Effector memory CD4-positive, alpha-beta T cell (primary cell): ENCODE measurements at regions not wholly inside any gene's neighbourhood (a gene's known extent, or its start where the extent isn't known, plus 50 kb on each side); places are given as distances from the start of the nearest gene placed in this dataset.

ENCODE experiments used
- DNase-seq, 3 donors: peaks; one replicate each; pipeline ENCODE4 v3.0.0-alpha.2; 2020
- H3K27ac ChIP-seq: 2 replicates; pipeline ENCODE4 v1.7.0; 2013; ENCODE audit warnings: mild to moderate bottlenecking, low read length, moderate library complexity; ENCODE audit not compliant: insufficient read depth, poor library complexity, severe bottlenecking
- H3K27me3 ChIP-seq: replicated peaks from 2 replicates; pipeline ENCODE4 v1.7.0; 2013; ENCODE audit warnings: mild to moderate bottlenecking, low read length; ENCODE audit not compliant: insufficient read depth, control insufficient read depth, poor library complexity, severe bottlenecking
- H3K36me3 ChIP-seq: 2 replicates; pipeline ENCODE4 v1.7.0; 2013; ENCODE audit warnings: mild to moderate bottlenecking, low read length, moderate library complexity; ENCODE audit not compliant: control insufficient read depth, insufficient read depth
- H3K4me1 ChIP-seq: 2 replicates; pipeline ENCODE4 v1.7.0; 2013; ENCODE audit warnings: low read length, mild to moderate bottlenecking; ENCODE audit not compliant: control insufficient read depth, insufficient read depth, poor library complexity, severe bottlenecking
- H3K4me3 ChIP-seq: 2 replicates; pipeline ENCODE4 v1.7.0; 2013; ENCODE audit warnings: low read length, low read depth, mild to moderate bottlenecking; ENCODE audit not compliant: insufficient read depth, poor library complexity, severe bottlenecking
- H3K9me3 ChIP-seq: 2 replicates; pipeline ENCODE4 v1.7.0; 2013; ENCODE audit warnings: mild to moderate bottlenecking, low read length, moderate library complexity; ENCODE audit not compliant: control insufficient read depth

GRCh38 chr11:70702040-70702648, 303.8 kb downstream of the CTTN start:
- Histone ChIP-seq H3K9me3 (no peaks in the 10 kb centered on the region), H3K4me3 (no peak overlapping the region), H3K4me1 (no peaks in the 10 kb centered on the region), H3K36me3 (no peaks in the 10 kb centered on the region), H3K27ac (no peak overlapping the region), H3K27me3 (no peaks in the 10 kb centered on the region)
- no peak for DNase-seq

- Histone ChIP-seq H3K9me3 (no peaks in the 10 kb centered on the region), H3K36me3 (no peaks in the 10 kb centered on the region), H3K4me3 (no peak overlapping the region)
Measured at GRCh38 chr11:70703141-70704064, 305.1 kb downstream of the CTTN start.

GRCh38 chr11:70705097-70705496, 306.8 kb downstream of the CTTN start:
- DNase-seq: no peak
- H3K36me3 ChIP-seq: no peaks in the 10 kb centered on the region
- H3K27ac ChIP-seq: no peak overlapping the region
- H3K27me3 ChIP-seq: no peaks in the 10 kb centered on the region
- no peaks in the 10 kb centered on the region for H3K9me3 ChIP-seq
- no peak overlapping the region for H3K4me3 ChIP-seq
- H3K4me1 ChIP-seq: no peaks in the 10 kb centered on the region

More at GRCh38 chr11:70703141-70704064, 305.1 kb downstream of the CTTN start:
- no peaks in the 10 kb centered on the region for H3K27me3 ChIP-seq
- no peak overlapping the region for H3K27ac ChIP-seq
- H3K4me1 ChIP-seq: no peaks in the 10 kb centered on the region
- DNase-seq: no peak

- no peaks in the 10 kb centered on the region for H3K27me3 ChIP-seq
- no peaks in the 10 kb centered on the region for H3K36me3 ChIP-seq
- no peak for DNase-seq
- no peak overlapping the region for H3K27ac ChIP-seq
- no peaks in the 10 kb centered on the region for H3K4me1 ChIP-seq
- H3K9me3 ChIP-seq: no peaks in the 10 kb centered on the region
- H3K4me3 ChIP-seq: no peak overlapping the region
Measured at GRCh38 chr11:70705930-70706329, 307.6 kb downstream of the CTTN start.

GRCh38 chr11:70707821-70708220, 309.5 kb downstream of the CTTN start:
- Histone ChIP-seq H3K9me3 (no peaks in the 10 kb centered on the region), H3K27me3 (no peaks in the 10 kb centered on the region), H3K36me3 (no peaks in the 10 kb centered on the region), H3K4me1 (no peaks in the 10 kb centered on the region), H3K4me3 (no peak overlapping the region), H3K27ac (no peak overlapping the region)
- no peak for DNase-seq

- H3K4me3 ChIP-seq: no peak overlapping the region
- no peaks in the 10 kb centered on the region for H3K27me3 ChIP-seq
- H3K9me3 ChIP-seq: no peaks in the 10 kb centered on the region
- H3K4me1 ChIP-seq: no peaks in the 10 kb centered on the region
- H3K36me3 ChIP-seq: no peaks in the 10 kb centered on the region
- DNase-seq: no peak
- no peak overlapping the region for H3K27ac ChIP-seq
Measured at GRCh38 chr11:70709596-70709995, 311.3 kb downstream of the CTTN start.

- no peaks in the 10 kb centered on the region for H3K9me3 ChIP-seq
- no peak for DNase-seq
- H3K4me3 ChIP-seq: no peak overlapping the region
- no peaks in the 10 kb centered on the region for H3K4me1 ChIP-seq
- H3K27me3 ChIP-seq: no peaks in the 10 kb centered on the region
- no peaks in the 10 kb centered on the region for H3K36me3 ChIP-seq
- no peak overlapping the region for H3K27ac ChIP-seq
Measured at GRCh38 chr11:70710192-70710591, 311.9 kb downstream of the CTTN start.

- H3K4me3 ChIP-seq: no peak overlapping the region
- H3K4me1 ChIP-seq: no peaks in the 10 kb centered on the region
- no peaks in the 10 kb centered on the region for H3K27me3 ChIP-seq
- H3K36me3 ChIP-seq: no peaks in the 10 kb centered on the region
- H3K27ac ChIP-seq: no peak overlapping the region
- no peak for DNase-seq
- no peaks in the 10 kb centered on the region for H3K9me3 ChIP-seq
Measured at GRCh38 chr11:70710601-70711000, 312.3 kb downstream of the CTTN start.

- Histone ChIP-seq H3K27ac (no peak overlapping the region), H3K36me3 (no peaks in the 10 kb centered on the region), H3K27me3 (no peaks in the 10 kb centered on the region), H3K9me3 (no peaks in the 10 kb centered on the region), H3K4me3 (no peak overlapping the region), H3K4me1 (no peaks in the 10 kb centered on the region)
- no peak for DNase-seq
Measured at GRCh38 chr11:70711095-70711910, 313.0 kb downstream of the CTTN start.

GRCh38 chr11:70711911-70712185, 313.5 kb downstream of the CTTN start:
- no peaks in the 10 kb centered on the region for H3K27me3 ChIP-seq
- no peaks in the 10 kb centered on the region for H3K36me3 ChIP-seq

More at GRCh38 chr11:70711911-70712185, 313.5 kb downstream of the CTTN start:
- Histone ChIP-seq H3K4me1 (no peaks in the 10 kb centered on the region), H3K4me3 (no peak overlapping the region), H3K27ac (no peak overlapping the region), H3K9me3 (no peaks in the 10 kb centered on the region)
- no peak for DNase-seq
